ENCODE measurements at regions not wholly inside any gene's neighbourhood (a gene's known extent, or its start where the extent isn't known, plus 50 kb on each side); places are given as distances from the start of the nearest gene placed in this dataset.

DNA sequence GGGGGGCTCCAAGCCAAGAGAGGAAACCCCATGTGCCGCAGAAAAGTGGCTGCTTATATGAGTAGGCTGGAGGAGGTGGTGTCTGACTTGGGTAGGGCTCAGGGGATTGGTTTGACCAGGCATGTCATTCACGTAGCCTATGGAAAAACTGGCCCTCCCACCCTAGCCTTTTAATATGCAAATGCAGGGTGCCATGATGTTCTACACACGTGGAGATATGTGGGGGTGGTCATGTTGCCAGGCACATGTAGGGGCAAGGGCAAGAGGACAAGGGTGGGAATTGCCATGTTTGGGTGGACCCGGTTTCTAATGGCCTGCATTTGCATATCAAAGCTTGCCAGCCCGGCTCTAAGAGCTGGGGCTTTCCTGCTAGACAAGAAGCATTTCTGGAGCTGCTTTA, 86.9 kb upstream of the SHISA3 start:
- H3K27ac ChIP-seq (ENCODE audit: insufficient read depth, low read depth, low read length) = no peak overlapping the region
- BruUV-seq (replicated peaks) = no TSS peak
- dilution Hi-C loops (cut with MboI; ENCODE audit: extremely low pct_ligation_motif_present, low sequenced_read_pairs) = no loop called here

DNA sequence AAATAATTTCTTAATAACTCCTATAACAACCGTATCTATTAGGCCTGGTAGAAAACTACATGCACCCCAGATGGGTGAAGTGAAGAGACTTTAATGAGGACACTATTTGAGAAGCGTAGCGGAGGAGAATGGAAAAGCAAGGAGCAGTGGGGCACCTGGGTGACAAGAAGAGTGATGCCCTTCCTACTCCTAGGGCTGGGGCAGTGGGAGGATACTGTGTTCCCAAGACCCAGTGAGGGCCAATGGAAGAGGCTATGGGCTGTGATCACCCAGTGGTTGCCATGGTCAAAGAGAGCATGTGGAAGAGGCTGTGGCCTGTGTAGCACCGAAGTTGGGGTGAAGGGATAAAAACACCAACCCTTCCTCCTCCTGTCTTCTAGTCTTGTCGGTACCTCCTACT, 86.5 kb upstream of the SHISA3 start:
- no TSS peak for BruUV-seq (replicated peaks)
- ChIA-PET POLR2A (no interaction called here), CTCF (no interaction called here)
- DNase-seq (ENCODE audit: low read depth, low spot score) (no peak), FAIRE-seq (no peak)
- H3K9ac ChIP-seq (replicated peaks; ENCODE audit: extremely low read depth, insufficient read depth, low read length) = no peak overlapping the region
- H3K9me3 ChIP-seq (replicated peaks; ENCODE audit: control insufficient read depth, insufficient read depth, low read length) = no peaks in the 10 kb centered on the region
- H3K4me3 ChIP-seq (replicated peaks in 1 of 3; ENCODE audit: insufficient read depth in 1 of 3, low read depth in 1 of 3, low read length in 3 of 3) = no peak overlapping the region
- no peaks in the 10 kb centered on the region for H3K79me2 ChIP-seq (ENCODE audit: control insufficient read depth, insufficient read depth, low read length)
- H4K20me1 ChIP-seq (replicated peaks; ENCODE audit: control insufficient read depth, extremely low read depth, insufficient read depth, low read length) = no peaks in the 10 kb centered on the region
- H3K27me3 ChIP-seq (ENCODE audit: control insufficient read depth in 2 of 2, insufficient read depth in 2 of 2, low read length in 2 of 2) = no peaks in the 10 kb centered on the region
- TF ChIP-seq, protein P1, sequence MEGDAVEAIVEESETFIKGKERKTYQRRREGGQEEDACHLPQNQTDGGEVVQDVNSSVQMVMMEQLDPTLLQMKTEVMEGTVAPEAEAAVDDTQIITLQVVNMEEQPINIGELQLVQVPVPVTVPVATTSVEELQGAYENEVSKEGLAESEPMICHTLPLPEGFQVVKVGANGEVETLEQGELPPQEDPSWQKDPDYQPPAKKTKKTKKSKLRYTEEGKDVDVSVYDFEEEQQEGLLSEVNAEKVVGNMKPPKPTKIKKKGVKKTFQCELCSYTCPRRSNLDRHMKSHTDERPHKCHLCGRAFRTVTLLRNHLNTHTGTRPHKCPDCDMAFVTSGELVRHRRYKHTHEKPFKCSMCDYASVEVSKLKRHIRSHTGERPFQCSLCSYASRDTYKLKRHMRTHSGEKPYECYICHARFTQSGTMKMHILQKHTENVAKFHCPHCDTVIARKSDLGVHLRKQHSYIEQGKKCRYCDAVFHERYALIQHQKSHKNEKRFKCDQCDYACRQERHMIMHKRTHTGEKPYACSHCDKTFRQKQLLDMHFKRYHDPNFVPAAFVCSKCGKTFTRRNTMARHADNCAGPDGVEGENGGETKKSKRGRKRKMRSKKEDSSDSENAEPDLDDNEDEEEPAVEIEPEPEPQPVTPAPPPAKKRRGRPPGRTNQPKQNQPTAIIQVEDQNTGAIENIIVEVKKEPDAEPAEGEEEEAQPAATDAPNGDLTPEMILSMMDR (IDR thresholded peaks at IDR 0.05; ENCODE audit: extremely low read depth in 1 of 2, insufficient read depth in 1 of 2, low read depth in 1 of 2, low read length in 2 of 2) = no peak
- no peak for TF ChIP-seq FOS (IDR thresholded peaks at IDR 0.05; ENCODE audit: borderline replicate concordance, insufficient read depth, low read length)
- no peak for TF ChIP-seq GATA2 (IDR thresholded peaks at IDR 0.05; ENCODE audit: insufficient read depth, insufficient read length, low read depth, low read length)
- no peak for TF ChIP-seq JUN (IDR thresholded peaks at IDR 0.05; ENCODE audit: borderline replicate concordance, insufficient read depth, insufficient read length, low read depth)
- no peak for TF ChIP-seq POLR2AphosphoS5 (IDR thresholded peaks at IDR 0.05; ENCODE audit: insufficient read depth, low read depth, low read length)
- no peak for TF ChIP-seq EZH2 (IDR thresholded peaks at IDR 0.05; ENCODE audit: borderline replicate concordance, low read depth, low read length, severe bottlenecking)
- no peak for TF ChIP-seq MYC (IDR thresholded peaks at IDR 0.05; ENCODE audit: low read depth, low read length)
- TF ChIP-seq, protein P2, sequence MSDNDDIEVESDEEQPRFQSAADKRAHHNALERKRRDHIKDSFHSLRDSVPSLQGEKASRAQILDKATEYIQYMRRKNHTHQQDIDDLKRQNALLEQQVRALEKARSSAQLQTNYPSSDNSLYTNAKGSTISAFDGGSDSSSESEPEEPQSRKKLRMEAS (IDR thresholded peaks at IDR 0.05; ENCODE audit: insufficient read depth, insufficient read length) = no peak
- no peak for TF ChIP-seq POLR2A (IDR thresholded peaks at IDR 0.05; ENCODE audit: low read depth, low read length)
- H3K9me1 ChIP-seq (replicated peaks; ENCODE audit: control insufficient read depth, extremely low read depth, insufficient read depth, low read length) = no peaks in the 10 kb centered on the region
- no peaks in the 10 kb centered on the region for H3K36me3 ChIP-seq (ENCODE audit: control insufficient read depth in 2 of 2, extremely low read depth in 1 of 2, insufficient read depth in 2 of 2, low read length in 2 of 2)
- H3K4me2 ChIP-seq (ENCODE audit: insufficient read depth, low read length) = no peak overlapping the region
- intact Hi-C loops (cut with micrococcal nuclease) (no loop called here), dilution Hi-C loops (cut with MboI; ENCODE audit: extremely low pct_ligation_motif_present, low sequenced_read_pairs) (no loop called here)
- no peak overlapping the region for H3K27ac ChIP-seq (ENCODE audit: insufficient read depth, low read depth, low read length)
- no peak overlapping the region for H2AFZ ChIP-seq (ENCODE audit: low read depth, low read length)
- H3K4me1 ChIP-seq (ENCODE audit: control insufficient read depth, extremely low read depth, insufficient read depth, low read length) = no peaks in the 10 kb centered on the region

More for the DNA sequence above, 86.9 kb upstream of the SHISA3 start:
- no peak overlapping the region for H3K9ac ChIP-seq (replicated peaks; ENCODE audit: extremely low read depth, insufficient read depth, low read length)
- no peaks in the 10 kb centered on the region for H3K27me3 ChIP-seq (ENCODE audit: control insufficient read depth in 2 of 2, insufficient read depth in 2 of 2, low read length in 2 of 2)
- H3K9me1 ChIP-seq (replicated peaks; ENCODE audit: control insufficient read depth, extremely low read depth, insufficient read depth, low read length) = no peaks in the 10 kb centered on the region
- ChIA-PET CTCF (no interaction called here), POLR2A (no interaction called here)
- H3K4me3 ChIP-seq (replicated peaks in 1 of 3; ENCODE audit: insufficient read depth in 1 of 3, low read depth in 1 of 3, low read length in 3 of 3) = no peak overlapping the region
- H3K4me2 ChIP-seq (ENCODE audit: insufficient read depth, low read length) = no peak overlapping the region
- H3K4me1 ChIP-seq (ENCODE audit: control insufficient read depth, extremely low read depth, insufficient read depth, low read length) = no peaks in the 10 kb centered on the region
- no peaks in the 10 kb centered on the region for H3K36me3 ChIP-seq (ENCODE audit: control insufficient read depth in 2 of 2, extremely low read depth in 1 of 2, insufficient read depth in 2 of 2, low read length in 2 of 2)
- FAIRE-seq (no peak), DNase-seq (ENCODE audit: low read depth, low spot score) (no peak)
- TF ChIP-seq, protein P2 (IDR thresholded peaks at IDR 0.05; ENCODE audit: insufficient read depth, insufficient read length) = no peak
- no peak for TF ChIP-seq POLR2A (IDR thresholded peaks at IDR 0.05; ENCODE audit: low read depth, low read length)
- no peak overlapping the region for H2AFZ ChIP-seq (ENCODE audit: low read depth, low read length)
- no peaks in the 10 kb centered on the region for H3K9me3 ChIP-seq (replicated peaks; ENCODE audit: control insufficient read depth, insufficient read depth, low read length)
- no peaks in the 10 kb centered on the region for H4K20me1 ChIP-seq (replicated peaks; ENCODE audit: control insufficient read depth, extremely low read depth, insufficient read depth, low read length)
- H3K79me2 ChIP-seq (ENCODE audit: control insufficient read depth, insufficient read depth, low read length) = no peaks in the 10 kb centered on the region
- intact Hi-C loops (cut with micrococcal nuclease) = no loop called here

Data from endothelial cell of umbilical vein (primary cell).